ENCODE measurements at regions not wholly inside any gene's neighbourhood (a gene's known extent, or its start where the extent isn't known, plus 50 kb on each side); places are given as distances from the start of the nearest gene placed in this dataset.

GRCh38 chr7:38002689-38003088, 82.2 kb downstream of the EPDR1 start:
- 70% methylated on average over 2 of the region's 3 CpGs for WGBS (ENCODE audit: insufficient coverage)
- H3K27ac ChIP-seq (ENCODE audit: low read length): no peak overlapping the region
- peaks cover 9% of the 10 kb centered on the region for H3K4me1 ChIP-seq (ENCODE audit: control insufficient read depth, insufficient read depth, low read length)
- no peaks in the 10 kb centered on the region for H3K36me3 ChIP-seq (ENCODE audit: control insufficient read depth, insufficient read depth, low read length)
- H3K27me3 ChIP-seq (ENCODE audit: control insufficient read depth, insufficient read depth, low read length): no peaks in the 10 kb centered on the region
- DNase-seq: no peak
- no peaks in the 10 kb centered on the region for H3K9me3 ChIP-seq (replicated peaks; ENCODE audit: control insufficient read depth, low read depth, low read length)
- H3K4me3 ChIP-seq (ENCODE audit: low read length): no peak overlapping the region

- WGBS (ENCODE audit: insufficient coverage): 73% methylated on average over 1 of the region's 2 CpGs
- peaks cover 5% of the 10 kb centered on the region for H3K9me3 ChIP-seq (replicated peaks; ENCODE audit: control insufficient read depth, low read depth, low read length)
These were observed 86.1 kb downstream of the EPDR1 start for GRCh38 chr7:38006559-38006958.

GRCh38 chr7:38007096-38007495, 86.7 kb downstream of the EPDR1 start:
- Histone ChIP-seq H3K27me3 (ENCODE audit: control insufficient read depth, insufficient read depth, low read length) (no peaks in the 10 kb centered on the region), H3K27ac (ENCODE audit: low read length) (no peak overlapping the region), H3K4me1 (ENCODE audit: control insufficient read depth, insufficient read depth, low read length) (peaks cover 2% of the 10 kb centered on the region), H3K4me3 (ENCODE audit: low read length) (no peak overlapping the region), H3K36me3 (ENCODE audit: control insufficient read depth, insufficient read depth, low read length) (no peaks in the 10 kb centered on the region), H3K9me3 (replicated peaks; ENCODE audit: control insufficient read depth, low read depth, low read length) (peaks cover 5% of the 10 kb centered on the region)
- DNase-seq: no peak

More at GRCh38 chr7:38006559-38006958, 86.1 kb downstream of the EPDR1 start:
- Histone ChIP-seq H3K36me3 (ENCODE audit: control insufficient read depth, insufficient read depth, low read length) (no peaks in the 10 kb centered on the region), H3K4me1 (ENCODE audit: control insufficient read depth, insufficient read depth, low read length) (peaks cover 2% of the 10 kb centered on the region), H3K4me3 (ENCODE audit: low read length) (no peak overlapping the region), H3K27me3 (ENCODE audit: control insufficient read depth, insufficient read depth, low read length) (no peaks in the 10 kb centered on the region), H3K27ac (ENCODE audit: low read length) (no peak overlapping the region)
- no peak for DNase-seq

- no CpG with 5 or more reads among the region's 3 CpGs for WGBS (ENCODE audit: insufficient coverage)
- Histone ChIP-seq H3K4me3 (ENCODE audit: low read length) (no peak overlapping the region), H3K9me3 (replicated peaks; ENCODE audit: control insufficient read depth, low read depth, low read length) (peaks cover 10% of the 10 kb centered on the region), H3K27me3 (ENCODE audit: control insufficient read depth, insufficient read depth, low read length) (no peaks in the 10 kb centered on the region), H3K36me3 (ENCODE audit: control insufficient read depth, insufficient read depth, low read length) (no peaks in the 10 kb centered on the region), H3K4me1 (ENCODE audit: control insufficient read depth, insufficient read depth, low read length) (no peaks in the 10 kb centered on the region), H3K27ac (ENCODE audit: low read length) (no peak overlapping the region)
- no peak for DNase-seq
These were observed 92.8 kb downstream of the EPDR1 start for GRCh38 chr7:38013246-38013645.

GRCh38 chr7:38016567-38016966, 96.1 kb downstream of the EPDR1 start:
- H3K27ac ChIP-seq (ENCODE audit: low read length): no peak overlapping the region
- H3K4me3 ChIP-seq (ENCODE audit: low read length): no peak overlapping the region
- H3K36me3 ChIP-seq (ENCODE audit: control insufficient read depth, insufficient read depth, low read length): no peaks in the 10 kb centered on the region
- DNase-seq: no peak
- H3K9me3 ChIP-seq (replicated peaks; ENCODE audit: control insufficient read depth, low read depth, low read length): peaks cover 5% of the 10 kb centered on the region
- H3K4me1 ChIP-seq (ENCODE audit: control insufficient read depth, insufficient read depth, low read length): no peaks in the 10 kb centered on the region
- WGBS (ENCODE audit: insufficient coverage): 80% methylated on average over 1 of the region's 3 CpGs
- H3K27me3 ChIP-seq (ENCODE audit: control insufficient read depth, insufficient read depth, low read length): no peaks in the 10 kb centered on the region

- Histone ChIP-seq H3K4me3 (ENCODE audit: low read length) (no peak overlapping the region), H3K9me3 (replicated peaks; ENCODE audit: control insufficient read depth, low read depth, low read length) (peaks cover 5% of the 10 kb centered on the region), H3K27me3 (ENCODE audit: control insufficient read depth, insufficient read depth, low read length) (no peaks in the 10 kb centered on the region), H3K36me3 (ENCODE audit: control insufficient read depth, insufficient read depth, low read length) (no peaks in the 10 kb centered on the region), H3K4me1 (ENCODE audit: control insufficient read depth, insufficient read depth, low read length) (no peaks in the 10 kb centered on the region), H3K27ac (ENCODE audit: low read length) (no peak overlapping the region)
- no peak for DNase-seq
- WGBS (ENCODE audit: insufficient coverage): no CpG with 5 or more reads among the region's 1 CpG
These were observed 96.9 kb downstream of the EPDR1 start for GRCh38 chr7:38017320-38017719.

GRCh38 chr7:38020121-38020785, 99.8 kb downstream of the EPDR1 start:
- Histone ChIP-seq H3K4me1 (ENCODE audit: control insufficient read depth, insufficient read depth, low read length) (no peaks in the 10 kb centered on the region), H3K36me3 (ENCODE audit: control insufficient read depth, insufficient read depth, low read length) (no peaks in the 10 kb centered on the region), H3K27ac (ENCODE audit: low read length) (no peak overlapping the region), H3K9me3 (replicated peaks; ENCODE audit: control insufficient read depth, low read depth, low read length) (peaks cover 2% of the 10 kb centered on the region), H3K27me3 (ENCODE audit: control insufficient read depth, insufficient read depth, low read length) (no peaks in the 10 kb centered on the region), H3K4me3 (ENCODE audit: low read length) (no peak overlapping the region)
- no peak for DNase-seq
- WGBS (ENCODE audit: insufficient coverage): 95% methylated on average over 4 of the region's 6 CpGs

GRCh38 chr7:38021892-38022291, 101.5 kb downstream of the EPDR1 start:
- H3K9me3 ChIP-seq (replicated peaks; ENCODE audit: control insufficient read depth, low read depth, low read length): no peaks in the 10 kb centered on the region
- H3K36me3 ChIP-seq (ENCODE audit: control insufficient read depth, insufficient read depth, low read length): no peaks in the 10 kb centered on the region
- no peaks in the 10 kb centered on the region for H3K4me1 ChIP-seq (ENCODE audit: control insufficient read depth, insufficient read depth, low read length)
- DNase-seq: no peak
- no CpG with 5 or more reads among the region's 3 CpGs for WGBS (ENCODE audit: insufficient coverage)
- H3K27ac ChIP-seq (ENCODE audit: low read length): no peak overlapping the region
- no peaks in the 10 kb centered on the region for H3K27me3 ChIP-seq (ENCODE audit: control insufficient read depth, insufficient read depth, low read length)
- no peak overlapping the region for H3K4me3 ChIP-seq (ENCODE audit: low read length)

GRCh38 chr7:38025815-38026214, 105.4 kb downstream of the EPDR1 start:
- Histone ChIP-seq H3K4me1 (ENCODE audit: control insufficient read depth, insufficient read depth, low read length) (no peaks in the 10 kb centered on the region), H3K9me3 (replicated peaks; ENCODE audit: control insufficient read depth, low read depth, low read length) (no peaks in the 10 kb centered on the region), H3K4me3 (ENCODE audit: low read length) (no peak overlapping the region), H3K27me3 (ENCODE audit: control insufficient read depth, insufficient read depth, low read length) (no peaks in the 10 kb centered on the region), H3K36me3 (ENCODE audit: control insufficient read depth, insufficient read depth, low read length) (no peaks in the 10 kb centered on the region), H3K27ac (ENCODE audit: low read length) (no peak overlapping the region)
- no peak for DNase-seq
- no CpG with 5 or more reads among the region's 1 CpG for WGBS (ENCODE audit: insufficient coverage)

- WGBS (ENCODE audit: insufficient coverage): no CpG with 5 or more reads among the region's 4 CpGs
- H3K27me3 ChIP-seq (ENCODE audit: control insufficient read depth, insufficient read depth, low read length): no peaks in the 10 kb centered on the region
These were observed 107.5 kb downstream of the EPDR1 start for GRCh38 chr7:38027884-38028455.

More at GRCh38 chr7:38027884-38028455, 107.5 kb downstream of the EPDR1 start:
- H3K4me1 ChIP-seq (ENCODE audit: control insufficient read depth, insufficient read depth, low read length): no peaks in the 10 kb centered on the region
- H3K27ac ChIP-seq (ENCODE audit: low read length): no peak overlapping the region
- DNase-seq: no peak
- H3K4me3 ChIP-seq (ENCODE audit: low read length): no peak overlapping the region
- H3K9me3 ChIP-seq (replicated peaks; ENCODE audit: control insufficient read depth, low read depth, low read length): no peaks in the 10 kb centered on the region
- no peaks in the 10 kb centered on the region for H3K36me3 ChIP-seq (ENCODE audit: control insufficient read depth, insufficient read depth, low read length)
